H1 (cell line): ENCODE measurements at regions not wholly inside any gene's neighbourhood (a gene's known extent, or its start where the extent isn't known, plus 50 kb on each side); places are given as distances from the start of the nearest gene placed in this dataset.

Experiments used
- CTCF ChIA-PET: fragments of 300-600 bp; sonication (Branson Sonifier 250); formaldehyde crosslinking; loops from one replicate; lab custom pipeline; 2021; ENCODE audit not compliant: partially characterized antibody; lab: Charles Lee
- POLR2A ChIA-PET: fragments of 300-600 bp; sonication (Branson Sonifier 250); formaldehyde crosslinking; loops from one replicate; lab custom pipeline; 2021; ENCODE audit warnings: inconsistent platforms; ENCODE audit not compliant: partially characterized antibody; lab: Charles Lee
- DNase-seq, 2 experiments: peaks; one replicate each; pipeline versions ENCODE4 v3.0.0 to v3.0.0-alpha.2; 2010 to 2022; ENCODE audit warnings: low spot score in 2 of 2, low read depth in 1 of 2, mixed read lengths in 1 of 2
- FAIRE-seq: peaks from 2 replicates; lab custom pipeline; 2011; peaks lifted over from hg19 to GRCh38; lab: Jason Lieb, UNC
- H2AFZ ChIP-seq: 2 replicates; pipeline ENCODE4 v1.8.1; 2012; ENCODE audit warnings: low read length, inconsistent platforms
- H2AK5ac ChIP-seq: 2 replicates; pipeline ENCODE4 v1.6.1; 2013; ENCODE audit warnings: low read depth, low read length
- H2BK120ac ChIP-seq: replicated peaks from 2 replicates; pipeline ENCODE3; 2013; ENCODE audit warnings: low read depth, low read length, inconsistent platforms
- H2BK12ac ChIP-seq: 2 replicates; pipeline ENCODE4 v1.6.1; 2013; ENCODE audit warnings: low read depth, low read length
- H2BK15ac ChIP-seq: 2 replicates; pipeline ENCODE4 v1.6.1; 2013; ENCODE audit warnings: low read length
- H2BK20ac ChIP-seq: 2 replicates; pipeline ENCODE4 v1.6.1; 2013; ENCODE audit warnings: low read length
- H2BK5ac ChIP-seq: 2 replicates; pipeline ENCODE4 v1.6.1; 2013; ENCODE audit warnings: low read depth, low read length
- H3K14ac ChIP-seq: 2 replicates; pipeline ENCODE4 v1.6.1; 2013; ENCODE audit warnings: inconsistent platforms; ENCODE audit not compliant: insufficient read length
- H3K18ac ChIP-seq: 2 replicates; pipeline ENCODE4 v1.6.1; 2013; ENCODE audit warnings: low read length; ENCODE audit errors: extremely low read depth
- H3K23ac ChIP-seq: 2 replicates; pipeline ENCODE4 v1.6.1; 2013; ENCODE audit warnings: inconsistent platforms; ENCODE audit not compliant: insufficient read length
- H3K23me2 ChIP-seq: 2 replicates; pipeline ENCODE4 v1.6.1; 2013; ENCODE audit warnings: low read depth, low read length
- H3K27ac ChIP-seq: 2 replicates; pipeline ENCODE4 v1.6.1; 2011; ENCODE audit warnings: low read depth, low read length, inconsistent platforms
- H3K27me3 ChIP-seq, 4 experiments: replicated peaks in 1 of 4; 1 replicate in 1 of 4; 2 replicates in 3 of 4; pipeline versions ENCODE4 v1.6.1 to v1.8.1; 2011 to 2013; ENCODE audit warnings: low read length in 3 of 4, mild to moderate bottlenecking in 3 of 4, inconsistent platforms in 2 of 4, mixed read lengths in 2 of 4, moderate library complexity in 1 of 4; ENCODE audit not compliant: control insufficient read depth in 3 of 4, insufficient read depth in 3 of 4; ENCODE audit errors: extremely low read depth in 1 of 4
- H3K36me3 ChIP-seq, 4 experiments: 2 replicates each; pipeline versions ENCODE4 v1.6.1 to v1.8.1; 2011 to 2013; ENCODE audit warnings: mild to moderate bottlenecking in 4 of 4, low read length in 3 of 4, moderate library complexity in 2 of 4, control low read depth in 1 of 4, inconsistent platforms in 1 of 4; ENCODE audit not compliant: insufficient read depth in 4 of 4, control insufficient read depth in 2 of 4
- H3K4ac ChIP-seq: replicated peaks from 2 replicates; pipeline ENCODE3; 2013; ENCODE audit warnings: low read length, low read depth, mixed read lengths, inconsistent platforms; ENCODE audit not compliant: insufficient read length
- H3K4me1 ChIP-seq, 4 experiments: replicated peaks in 1 of 4; 1 replicate in 1 of 4; 2 replicates in 3 of 4; pipeline versions ENCODE4 v1.6.1 to v1.8.1; 2011 to 2013; ENCODE audit warnings: low read length in 3 of 4, inconsistent platforms in 2 of 4, mixed read lengths in 1 of 4; ENCODE audit not compliant: insufficient read depth in 4 of 4, control insufficient read depth in 3 of 4
- H3K4me2 ChIP-seq, 2 experiments: 2 replicates each; pipeline versions ENCODE4 v1.6.1 to v1.8.1; 2011 to 2013; ENCODE audit warnings: low read depth in 2 of 2, low read length in 2 of 2, control low read depth in 1 of 2, inconsistent platforms in 1 of 2, mild to moderate bottlenecking in 1 of 2; ENCODE audit not compliant: insufficient read depth in 1 of 2
- H3K4me3 ChIP-seq, 4 experiments: fragments of 200-600, 300-600 bp in 1 of 4; sonication (generic), shearing (Covaris generic), sonication (Bioruptor Twin) in 1 of 4; 2 replicates each; pipeline versions ENCODE4 v1.5.1 to v1.8.1; 2011 to 2016; ENCODE audit warnings: low read length in 4 of 4, low read depth in 3 of 4, control low read depth in 2 of 4, inconsistent platforms in 2 of 4, mild to moderate bottlenecking in 2 of 4, mixed read lengths in 1 of 4, moderate library complexity in 1 of 4; ENCODE audit not compliant: insufficient read depth in 2 of 4; ENCODE audit errors: extremely low read depth in 1 of 4
- H3K56ac ChIP-seq: replicated peaks from 2 replicates; pipeline ENCODE3; 2013; ENCODE audit warnings: low read depth, mild to moderate bottlenecking, mixed read lengths, low read length, inconsistent platforms; ENCODE audit not compliant: insufficient read length
- H3K79me1 ChIP-seq: 2 replicates; pipeline ENCODE4 v1.6.1; 2013; ENCODE audit warnings: low read depth, low read length, control low read depth
- H3K79me2 ChIP-seq, 2 experiments: 2 replicates each; pipeline versions ENCODE4 v1.6.1 to v1.8.1; 2012 to 2013; ENCODE audit warnings: low read length in 2 of 2, mild to moderate bottlenecking in 2 of 2, inconsistent platforms in 1 of 2; ENCODE audit not compliant: insufficient read depth in 2 of 2, control insufficient read depth in 1 of 2
- H3K9ac ChIP-seq, 4 experiments: replicated peaks in 1 of 4; 1 replicate in 1 of 4; 2 replicates in 3 of 4; pipeline versions ENCODE4 v1.6.1 to v1.8.1; 2011 to 2013; ENCODE audit warnings: low read depth in 3 of 4, low read length in 3 of 4, control low read depth in 2 of 4, mild to moderate bottlenecking in 2 of 4, moderate library complexity in 2 of 4, inconsistent platforms in 1 of 4; ENCODE audit errors: extremely low read depth in 1 of 4
- H3K9me3 ChIP-seq, 2 experiments: 2 replicates each; pipeline versions ENCODE4 v1.6.1 to v1.8.1; 2012 to 2013; ENCODE audit warnings: mild to moderate bottlenecking in 2 of 2, moderate library complexity in 2 of 2, control low read depth in 1 of 2, inconsistent platforms in 1 of 2, low read depth in 1 of 2, low read length in 1 of 2, mixed read lengths in 1 of 2; ENCODE audit not compliant: insufficient read depth in 2 of 2
- H4K20me1 ChIP-seq, 2 experiments: replicated peaks in 1 of 2; 2 replicates each; pipeline versions ENCODE3 to v1.8.1; 2011 to 2013; ENCODE audit warnings: inconsistent platforms in 2 of 2, low read length in 2 of 2, mild to moderate bottlenecking in 1 of 2; ENCODE audit not compliant: insufficient read depth in 2 of 2, control insufficient read depth in 1 of 2
- H4K5ac ChIP-seq: 2 replicates; pipeline ENCODE4 v1.6.1; 2013; ENCODE audit warnings: low read length, low read depth, mixed read lengths, inconsistent platforms; ENCODE audit not compliant: insufficient read length
- H4K8ac ChIP-seq: 2 replicates; pipeline ENCODE4 v1.8.0; 2013; ENCODE audit warnings: mild to moderate bottlenecking, moderate library complexity, low read length, inconsistent platforms; ENCODE audit not compliant: insufficient read depth; ENCODE audit errors: extremely low read depth
- H4K91ac ChIP-seq: replicated peaks from 2 replicates; pipeline ENCODE3; 2013; ENCODE audit warnings: low read length, mixed read lengths, inconsistent platforms; ENCODE audit not compliant: insufficient read length
- BCL11A ChIP-seq, 2 experiments: IDR thresholded peaks; one replicate each; pipeline ENCODE4 v1.6.1; 2011; ENCODE audit warnings: low read depth in 2 of 2, low read length in 2 of 2, mild to moderate bottlenecking in 2 of 2
- CBX8 ChIP-seq: fragments of 300-800, 300-1000 bp; sonication (generic); IDR thresholded peaks from 2 replicates; pipeline ENCODE4 v1.7.1; 2016; ENCODE audit warnings: low read depth, low read length, borderline replicate concordance
- EZH2 ChIP-seq: fragments of 200-600 bp; sonication (generic); IDR thresholded peaks from 2 replicates; pipeline ENCODE4 v1.7.1; 2012; ENCODE audit warnings: low read depth, mild to moderate bottlenecking, moderate library complexity, low read length, inconsistent platforms; ENCODE audit not compliant: severe bottlenecking
- GABPA ChIP-seq: IDR thresholded peaks from 2 replicates; pipeline ENCODE4 v1.6.1; 2011; ENCODE audit warnings: mild to moderate bottlenecking, low read length, moderate library complexity, borderline replicate concordance; ENCODE audit not compliant: insufficient read depth
- KDM5A ChIP-seq: fragments of 200-600 bp; IDR thresholded peaks from 2 replicates; pipeline ENCODE4 v1.7.1; 2012; ENCODE audit warnings: mild to moderate bottlenecking, low read length, inconsistent platforms, mixed read lengths
- POU5F1 ChIP-seq: IDR thresholded peaks from 2 replicates; pipeline ENCODE4 v1.6.1; 2011; ENCODE audit warnings: low read depth, mild to moderate bottlenecking, low read length, moderate library complexity
- RFX5 ChIP-seq: IDR thresholded peaks from 2 replicates; pipeline ENCODE4 v1.6.1; 2011; ENCODE audit warnings: low read depth, low read length, improper control_type of control experiment, borderline replicate concordance
- SAP30 ChIP-seq: fragments of 300-600 bp; sonication (generic); IDR thresholded peaks from 2 replicates; pipeline ENCODE4 v1.7.1; 2012; ENCODE audit warnings: low read length, moderate library complexity, mild to moderate bottlenecking, inconsistent platforms; ENCODE audit not compliant: insufficient read depth, insufficient replicate concordance
- SIRT6 ChIP-seq: IDR thresholded peaks from one replicate; pipeline ENCODE4 v1.7.1; 2012; ENCODE audit warnings: low read length, inconsistent platforms
- SIX5 ChIP-seq: IDR thresholded peaks from 2 replicates; pipeline ENCODE4 v1.6.1; 2011; ENCODE audit warnings: mild to moderate bottlenecking, low read depth, low read length
- SP2 ChIP-seq: IDR thresholded peaks from 2 replicates; pipeline ENCODE4 v1.6.1; 2012; ENCODE audit warnings: mild to moderate bottlenecking, low read length, inconsistent platforms
- SUZ12 ChIP-seq: fragments of 200-600 bp; sonication (generic); IDR thresholded peaks from 2 replicates; pipeline ENCODE4 v1.6.1; 2012; ENCODE audit warnings: mild to moderate bottlenecking, inconsistent platforms, low read length, moderate library complexity, mixed read lengths
- ZNF274 ChIP-seq: IDR thresholded peaks from 2 replicates; pipeline ENCODE4 v1.7.0; 2012; ENCODE audit warnings: low read length, borderline replicate concordance; ENCODE audit errors: extremely low read depth
- WGBS, 2 experiments: shearing (Covaris generic) in 1 of 2; methylation state at CpG; one replicate each; pipeline versions ENCODE4 v1.1.6 to v1.1.7; 2013 to 2015; ENCODE audit warnings: low lambda C conversion rate in 2 of 2, mixed read lengths in 2 of 2, inconsistent platforms in 1 of 2, low coverage in 1 of 2, missing lambda C conversion rate in 1 of 2; ENCODE audit not compliant: insufficient replicate concordance in 2 of 2, insufficient coverage in 1 of 2, insufficient read length in 1 of 2; ENCODE audit errors: extremely low coverage in 1 of 2, missing lambda C conversion rate in 1 of 2; 5-methylcytosine and 5-hydroxymethylcytosine counted together

DNA sequence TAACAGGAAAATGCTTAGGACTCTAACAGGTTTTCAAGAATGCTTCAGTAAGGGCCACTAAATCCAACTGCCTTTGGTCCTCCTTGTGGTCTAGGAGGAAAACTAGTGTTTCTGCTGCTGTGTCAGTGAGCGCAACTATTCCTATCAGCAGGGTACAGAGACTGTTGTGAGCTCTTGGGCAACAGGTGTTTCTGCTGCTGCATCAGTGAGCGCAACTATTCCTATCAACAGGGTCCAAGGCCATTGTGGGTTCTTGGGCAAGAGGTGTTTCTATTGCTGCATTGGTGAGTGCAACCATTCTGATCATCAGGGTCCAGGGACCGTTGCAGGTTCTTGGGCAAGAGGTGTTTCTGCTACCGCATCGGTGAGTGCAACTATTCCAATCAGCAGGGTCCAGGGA, 256.3 kb downstream of the CDH10 start:
- no peaks in the 10 kb centered on the region for H3K79me2 ChIP-seq
- no peak for DNase-seq
- no peak overlapping the region for H4K91ac ChIP-seq
- no peak overlapping the region for H2AFZ ChIP-seq
- H2AK5ac ChIP-seq, result no peak overlapping the region
- H3K9ac ChIP-seq, result no peak overlapping the region
- no peak overlapping the region for H3K23ac ChIP-seq
- CTCF ChIA-PET, result no interaction called here
- H4K8ac ChIP-seq, result no peak overlapping the region
- WGBS, 2 experiments, result 74% methylated on average over 5 of the region's 5 CpGs; no CpG with 5 or more reads in 1 of the 2 experiments
- no peaks in the 10 kb centered on the region for H3K79me1 ChIP-seq
- no peak overlapping the region for H3K18ac ChIP-seq
- no peak for FAIRE-seq
- no peaks in the 10 kb centered on the region for H3K27me3 ChIP-seq
- no peak overlapping the region for H3K4me2 ChIP-seq
- H4K5ac ChIP-seq, result no peak overlapping the region
- no peaks in the 10 kb centered on the region for H4K20me1 ChIP-seq
- no peak overlapping the region for H2BK5ac ChIP-seq
- no peaks in the 10 kb centered on the region for H3K4me1 ChIP-seq
- POLR2A ChIA-PET, result no interaction called here
- H2BK120ac ChIP-seq, result no peak overlapping the region
- H3K4ac ChIP-seq, result no peak overlapping the region
- H3K14ac ChIP-seq, result no peak overlapping the region
- no peak overlapping the region for H3K56ac ChIP-seq
- H3K9me3 ChIP-seq, result no peaks in the 10 kb centered on the region; a peak in 1 of 4 replicates
- H3K27ac ChIP-seq, result no peak overlapping the region
- no peaks in the 10 kb centered on the region for H3K23me2 ChIP-seq
- no peak overlapping the region for H2BK20ac ChIP-seq
- TF ChIP-seq SIX5 (no peak), SIRT6 (no peak), ZNF274 (no peak), GABPA (no peak), SAP30 (no peak), SUZ12 (no peak), SP2 (no peak), KDM5A (no peak), EZH2 (no peak), CBX8 (no peak), POU5F1 (no peak), BCL11A (IDR thresholded peaks at IDR 0.05; ENCODE audit: low read depth in 2 of 2, low read length in 2 of 2) (no peak), RFX5 (no peak)
- TF ChIP-seq, all 59 proteins: peak for 0
- Histone ChIP-seq H2BK12ac (no peak overlapping the region), H3K4me3 (no peak overlapping the region), H3K36me3 (no peaks in the 10 kb centered on the region), H2BK15ac (no peak overlapping the region)
